ENCODE measurements at regions not wholly inside any gene's neighbourhood (a gene's known extent, or its start where the extent isn't known, plus 50 kb on each side); places are given as distances from the start of the nearest gene placed in this dataset.

DNA sequence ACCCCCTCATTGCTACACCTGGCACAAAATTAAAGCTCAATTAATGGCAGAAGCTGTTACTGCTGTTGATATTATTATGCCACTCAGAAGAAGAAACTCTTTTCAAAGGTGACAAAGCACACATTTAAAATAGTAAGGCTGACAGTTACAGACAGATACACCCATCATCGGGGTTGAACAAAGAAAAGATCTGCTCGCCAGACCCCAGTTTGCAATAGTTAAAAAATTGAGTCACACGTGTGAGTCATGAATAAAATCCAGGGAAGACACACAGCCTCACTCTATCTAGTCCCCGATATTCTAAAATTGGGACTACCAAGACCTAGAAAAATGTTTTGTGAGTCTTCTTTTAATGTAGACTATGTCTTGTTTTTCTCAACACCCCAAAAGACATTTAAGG is 330.0 kb upstream of the SOX9 start:
- TF ChIP-seq, protein P1, sequence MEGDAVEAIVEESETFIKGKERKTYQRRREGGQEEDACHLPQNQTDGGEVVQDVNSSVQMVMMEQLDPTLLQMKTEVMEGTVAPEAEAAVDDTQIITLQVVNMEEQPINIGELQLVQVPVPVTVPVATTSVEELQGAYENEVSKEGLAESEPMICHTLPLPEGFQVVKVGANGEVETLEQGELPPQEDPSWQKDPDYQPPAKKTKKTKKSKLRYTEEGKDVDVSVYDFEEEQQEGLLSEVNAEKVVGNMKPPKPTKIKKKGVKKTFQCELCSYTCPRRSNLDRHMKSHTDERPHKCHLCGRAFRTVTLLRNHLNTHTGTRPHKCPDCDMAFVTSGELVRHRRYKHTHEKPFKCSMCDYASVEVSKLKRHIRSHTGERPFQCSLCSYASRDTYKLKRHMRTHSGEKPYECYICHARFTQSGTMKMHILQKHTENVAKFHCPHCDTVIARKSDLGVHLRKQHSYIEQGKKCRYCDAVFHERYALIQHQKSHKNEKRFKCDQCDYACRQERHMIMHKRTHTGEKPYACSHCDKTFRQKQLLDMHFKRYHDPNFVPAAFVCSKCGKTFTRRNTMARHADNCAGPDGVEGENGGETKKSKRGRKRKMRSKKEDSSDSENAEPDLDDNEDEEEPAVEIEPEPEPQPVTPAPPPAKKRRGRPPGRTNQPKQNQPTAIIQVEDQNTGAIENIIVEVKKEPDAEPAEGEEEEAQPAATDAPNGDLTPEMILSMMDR (IDR thresholded peaks at IDR 0.05) = no peak
- Histone ChIP-seq H3K9me3 (no peaks in the 10 kb centered on the region), H3K4me1 (no peaks in the 10 kb centered on the region), H3K27ac (no peak overlapping the region), H3K4me3 (no peak overlapping the region), H3K36me3 (no peaks in the 10 kb centered on the region), H3K27me3 (no peaks in the 10 kb centered on the region)
- intact Hi-C loops (cut with DNase I; ENCODE audit: low total_unique reads) = no loop called here
- no peak for DNase-seq

DNA sequence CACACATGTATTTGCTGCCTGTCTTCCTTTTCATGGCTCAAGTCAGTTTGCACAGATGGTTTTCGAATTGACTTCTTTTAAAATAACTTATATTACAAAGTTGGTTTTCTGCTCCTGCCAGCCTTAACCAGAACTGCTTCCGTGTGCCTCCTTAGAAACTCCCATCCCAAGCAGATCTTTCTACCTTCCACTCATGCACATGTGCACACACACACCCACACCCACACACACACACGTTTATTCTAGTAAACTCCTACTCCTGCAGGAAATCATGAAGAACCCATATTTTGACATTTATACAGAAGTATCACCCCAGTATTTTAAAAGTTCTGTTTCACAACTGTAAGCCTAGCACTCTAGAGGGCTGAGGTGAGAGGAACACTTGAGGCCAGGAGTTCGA is 329.5 kb upstream of the SOX9 start:
- Histone ChIP-seq H3K4me1 (no peaks in the 10 kb centered on the region), H3K27ac (no peak overlapping the region)

DNA sequence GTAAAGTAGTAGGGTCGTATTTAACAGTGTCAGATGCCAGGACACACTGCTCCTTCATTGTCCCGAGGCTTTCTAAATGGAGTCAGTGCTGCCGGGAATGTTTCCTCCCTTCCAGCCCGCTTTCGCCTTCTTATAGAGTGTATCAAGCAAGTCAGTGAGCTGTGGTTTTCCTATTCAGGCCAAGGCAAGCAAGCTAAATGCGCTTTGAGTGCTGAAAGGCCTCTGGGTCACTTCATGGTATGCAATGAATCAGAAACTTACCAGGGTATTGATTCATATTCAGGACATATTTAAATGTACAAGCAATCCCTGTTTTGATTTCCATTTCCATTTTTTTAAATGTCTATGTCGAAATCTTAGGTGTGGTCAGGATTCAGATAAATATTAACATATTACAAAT is 327.9 kb upstream of the SOX9 start:
- Histone ChIP-seq H3K36me3 (no peaks in the 10 kb centered on the region), H3K4me1 (no peaks in the 10 kb centered on the region), H3K4me3 (no peak overlapping the region), H3K27ac (no peak overlapping the region), H3K27me3 (no peaks in the 10 kb centered on the region), H3K9me3 (no peaks in the 10 kb centered on the region)
- DNase-seq = no peak
- TF ChIP-seq, protein P1 (IDR thresholded peaks at IDR 0.05) = no peak
- intact Hi-C loops (cut with DNase I; ENCODE audit: low total_unique reads) = no loop called here

More for the DNA sequence above, 329.5 kb upstream of the SOX9 start:
- intact Hi-C loops (cut with DNase I; ENCODE audit: low total_unique reads) = no loop called here
- no peaks in the 10 kb centered on the region for H3K36me3 ChIP-seq
- TF ChIP-seq, protein P1 (IDR thresholded peaks at IDR 0.05) = no peak
- no peaks in the 10 kb centered on the region for H3K27me3 ChIP-seq
- DNase-seq = no peak
- no peak overlapping the region for H3K4me3 ChIP-seq
- no peaks in the 10 kb centered on the region for H3K9me3 ChIP-seq

DNA sequence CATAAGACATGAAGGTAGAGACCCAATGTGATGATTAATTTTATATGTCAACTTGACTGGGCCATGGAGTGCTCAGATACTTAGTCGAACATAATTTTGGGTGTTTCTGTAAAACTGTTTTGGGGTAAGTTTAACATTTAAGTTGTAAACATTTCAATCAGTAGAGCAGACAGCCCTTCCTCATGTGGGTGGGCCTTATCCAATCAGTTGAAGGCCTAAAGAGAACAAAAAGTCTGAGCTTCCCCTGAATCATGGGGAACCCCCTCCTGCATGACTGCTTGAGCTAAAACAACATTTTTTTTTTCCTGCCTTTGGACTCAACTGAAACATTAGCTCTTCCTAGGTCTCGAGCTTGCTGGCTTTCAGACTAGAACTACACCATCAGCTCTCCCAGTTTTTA is 327.3 kb upstream of the SOX9 start:
- no peak overlapping the region for H3K27ac ChIP-seq
- no peaks in the 10 kb centered on the region for H3K9me3 ChIP-seq
- TF ChIP-seq, protein P1 (IDR thresholded peaks at IDR 0.05) = no peak
- H3K27me3 ChIP-seq = no peaks in the 10 kb centered on the region
- intact Hi-C loops (cut with DNase I; ENCODE audit: low total_unique reads) = no loop called here
- no peaks in the 10 kb centered on the region for H3K36me3 ChIP-seq
- no peaks in the 10 kb centered on the region for H3K4me1 ChIP-seq
- no peak overlapping the region for H3K4me3 ChIP-seq
- no peak for DNase-seq

DNA sequence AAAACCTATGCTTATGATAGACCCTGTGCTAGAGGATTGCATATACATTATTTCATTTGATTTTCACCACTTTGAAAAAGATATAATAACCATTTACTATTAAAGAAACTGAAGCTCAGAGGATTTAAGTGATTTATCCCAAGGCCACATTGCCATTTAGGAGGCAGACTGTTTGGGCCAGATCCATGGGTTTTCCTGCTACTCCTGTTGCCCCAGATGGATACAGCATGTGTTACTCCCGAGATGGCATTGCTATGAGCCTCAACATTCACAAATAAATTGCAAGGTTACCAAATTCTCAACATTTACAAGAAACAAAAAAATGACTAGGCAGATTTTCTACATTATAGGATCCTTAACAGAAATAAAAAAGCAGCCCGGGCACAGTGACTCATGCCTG is 322.1 kb upstream of the SOX9 start:
- H3K27me3 ChIP-seq = no peaks in the 10 kb centered on the region
- intact Hi-C loops (cut with DNase I; ENCODE audit: low total_unique reads) = no loop called here
- TF ChIP-seq, protein P1 (IDR thresholded peaks at IDR 0.05) = no peak
- no peak overlapping the region for H3K27ac ChIP-seq
- no peaks in the 10 kb centered on the region for H3K9me3 ChIP-seq
- no peaks in the 10 kb centered on the region for H3K36me3 ChIP-seq
- H3K4me1 ChIP-seq = no peaks in the 10 kb centered on the region
- no peak overlapping the region for H3K4me3 ChIP-seq
- DNase-seq = no peak

DNA sequence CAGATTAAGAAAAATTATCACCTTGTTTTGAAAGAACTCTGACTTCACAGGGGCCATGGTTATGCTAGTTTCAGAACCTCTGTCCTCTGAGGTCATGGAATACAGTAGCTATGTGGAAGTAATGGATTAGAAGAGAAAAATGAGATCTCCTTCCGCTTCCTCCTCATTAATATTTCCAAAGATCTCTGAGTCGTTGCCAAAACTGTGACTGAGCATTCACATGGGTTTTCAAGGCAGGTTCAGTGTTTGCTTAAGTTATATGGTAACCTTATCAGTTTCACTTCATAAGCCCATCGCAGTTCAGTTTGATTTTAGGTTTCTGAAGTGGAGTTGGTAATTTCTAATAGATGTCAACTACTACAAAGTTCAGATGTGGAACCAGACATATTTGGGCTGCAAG is 321.2 kb upstream of the SOX9 start:
- intact Hi-C loops (cut with DNase I; ENCODE audit: low total_unique reads) = no loop called here
- TF ChIP-seq, protein P1 (IDR thresholded peaks at IDR 0.05) = no peak

More for the DNA sequence above, 321.2 kb upstream of the SOX9 start:
- no peaks in the 10 kb centered on the region for H3K36me3 ChIP-seq
- no peaks in the 10 kb centered on the region for H3K4me1 ChIP-seq
- no peak overlapping the region for H3K27ac ChIP-seq
- DNase-seq = no peak
- H3K4me3 ChIP-seq = no peak overlapping the region
- H3K9me3 ChIP-seq = no peaks in the 10 kb centered on the region
- no peaks in the 10 kb centered on the region for H3K27me3 ChIP-seq

Measured in tibial artery (tissue), 4 donors.